Prostate gland (tissue), 2 donors: ENCODE measurements at regions not wholly inside any gene's neighbourhood (a gene's known extent, or its start where the extent isn't known, plus 50 kb on each side); places are given as distances from the start of the nearest gene placed in this dataset.

Experiments used
- DNase-seq: peaks from one replicate; pipeline ENCODE4 v3.0.0-alpha.2; 2019; ENCODE audit warnings: low spot score
- H3K27ac ChIP-seq, 2 donors: fragments of 200-600 bp; sonication (generic); 2 replicates each; pipeline ENCODE4 v1.5.1; 2017 to 2019
- H3K27me3 ChIP-seq: fragments of 200-600 bp; sonication (generic); replicated peaks from 2 replicates; pipeline ENCODE4 v1.5.1; 2019; ENCODE audit not compliant: insufficient read depth
- H3K36me3 ChIP-seq, 2 donors: fragments of 200-600 bp; sonication (generic); 1 replicate in 1 of 2; 2 replicates in 1 of 2; pipeline versions ENCODE4 v1.5.1 to v1.8.1; 2017 to 2019
- H3K4me1 ChIP-seq: fragments of 200-600 bp; sonication (generic); replicated peaks from 2 replicates; pipeline ENCODE4 v1.5.1; 2019
- H3K4me3 ChIP-seq, 2 donors: fragments of 200-600 bp; sonication (generic); 2 replicates each; pipeline ENCODE4 v1.5.1; 2017 to 2019
- H3K9me3 ChIP-seq: fragments of 200-600 bp; sonication (generic); 2 replicates; pipeline ENCODE4 v1.5.1; 2017
- POLR2A ChIP-seq: fragments of 450-650 bp; IDR thresholded peaks from one replicate; pipeline ENCODE4 v1.6.1; 2016; ENCODE audit warnings: antibody characterized with exemption, mild to moderate bottlenecking
- POLR2AphosphoS5 ChIP-seq: sonication (generic); formaldehyde crosslinking; IDR thresholded peaks from one replicate; pipeline ENCODE4 v1.6.1; 2017; ENCODE audit warnings: antibody characterized with exemption
- WGBS: methylation state at CpG from one replicate; pipeline ENCODE4 v1.1.5; 2018; 5-methylcytosine and 5-hydroxymethylcytosine counted together
- intact Hi-C: fragments of 100-400 bp; cut with DNase I; formaldehyde crosslinking; loops from one replicate; pipeline ENCODE4 v1.14.2; 2022
- TF ChIP-seq, protein P1 (sequence below), 4 experiments: fragments of 200-600 bp in 2 of 4; fragments of 450-650 bp in 2 of 4; sonication (generic) in 2 of 4; IDR thresholded peaks; 1 replicate in 3 of 4; 2 replicates in 1 of 4; pipeline ENCODE4 v1.5.1; 2016 to 2019; ENCODE audit warnings: antibody characterized with exemption in 4 of 4, mild to moderate bottlenecking in 2 of 4, moderate library complexity in 2 of 4

- WGBS, result 14% methylated on average over 36 of the region's 36 CpGs
Observed at GRCh38 chr15:47184908-47185801, 532.1 kb upstream of the SEMA6D start.

DNA sequence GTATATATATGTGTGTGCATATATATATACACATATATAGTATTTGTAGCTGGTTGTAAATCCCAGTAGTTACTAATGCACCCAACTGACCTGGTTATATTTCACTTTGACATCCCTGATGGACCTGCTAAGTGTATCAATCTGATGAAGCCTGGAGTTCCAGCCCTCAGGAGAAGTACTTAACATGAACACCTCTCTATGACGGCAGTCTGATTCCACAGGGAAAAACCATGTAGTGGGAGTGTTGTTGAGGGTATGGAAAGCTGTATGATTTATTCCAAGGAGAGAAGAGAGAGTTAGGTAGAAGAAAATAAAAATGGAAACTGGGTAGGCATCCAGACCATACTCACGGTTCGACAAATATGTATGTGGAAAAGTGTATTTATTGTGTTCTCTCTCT lies 531.2 kb upstream of the SEMA6D start:
- WGBS, result 98% methylated on average over 3 of the region's 3 CpGs
- DNase-seq, result no peak
- TF ChIP-seq POLR2AphosphoS5, result no peak
- no peak for TF ChIP-seq POLR2A
- TF ChIP-seq, protein P1, sequence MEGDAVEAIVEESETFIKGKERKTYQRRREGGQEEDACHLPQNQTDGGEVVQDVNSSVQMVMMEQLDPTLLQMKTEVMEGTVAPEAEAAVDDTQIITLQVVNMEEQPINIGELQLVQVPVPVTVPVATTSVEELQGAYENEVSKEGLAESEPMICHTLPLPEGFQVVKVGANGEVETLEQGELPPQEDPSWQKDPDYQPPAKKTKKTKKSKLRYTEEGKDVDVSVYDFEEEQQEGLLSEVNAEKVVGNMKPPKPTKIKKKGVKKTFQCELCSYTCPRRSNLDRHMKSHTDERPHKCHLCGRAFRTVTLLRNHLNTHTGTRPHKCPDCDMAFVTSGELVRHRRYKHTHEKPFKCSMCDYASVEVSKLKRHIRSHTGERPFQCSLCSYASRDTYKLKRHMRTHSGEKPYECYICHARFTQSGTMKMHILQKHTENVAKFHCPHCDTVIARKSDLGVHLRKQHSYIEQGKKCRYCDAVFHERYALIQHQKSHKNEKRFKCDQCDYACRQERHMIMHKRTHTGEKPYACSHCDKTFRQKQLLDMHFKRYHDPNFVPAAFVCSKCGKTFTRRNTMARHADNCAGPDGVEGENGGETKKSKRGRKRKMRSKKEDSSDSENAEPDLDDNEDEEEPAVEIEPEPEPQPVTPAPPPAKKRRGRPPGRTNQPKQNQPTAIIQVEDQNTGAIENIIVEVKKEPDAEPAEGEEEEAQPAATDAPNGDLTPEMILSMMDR (IDR thresholded peaks at IDR 0.05), result no peak
- Histone ChIP-seq H3K4me3 (no peak overlapping the region), H3K36me3 (no peaks in the 10 kb centered on the region), H3K27me3 (peaks cover 2% of the 10 kb centered on the region), H3K27ac (no peak overlapping the region), H3K4me1 (no peaks in the 10 kb centered on the region), H3K9me3 (no peaks in the 10 kb centered on the region)
- intact Hi-C loops, result no loop called here

More at GRCh38 chr15:47184908-47185801, 532.1 kb upstream of the SEMA6D start:
- Histone ChIP-seq H3K36me3 (no peaks in the 10 kb centered on the region), H3K4me3 (peak overlapping the region; percentile 29 to 32), H3K27ac (no peak overlapping the region), H3K27me3 (peaks cover 2% of the 10 kb centered on the region), H3K4me1 (no peaks in the 10 kb centered on the region), H3K9me3 (no peaks in the 10 kb centered on the region)
- TF ChIP-seq, protein P1 (IDR thresholded peaks at IDR 0.05), result no peak
- TF ChIP-seq POLR2AphosphoS5 (no peak), POLR2A (no peak)
- no peak for DNase-seq
- intact Hi-C loops, result no loop called here

DNA sequence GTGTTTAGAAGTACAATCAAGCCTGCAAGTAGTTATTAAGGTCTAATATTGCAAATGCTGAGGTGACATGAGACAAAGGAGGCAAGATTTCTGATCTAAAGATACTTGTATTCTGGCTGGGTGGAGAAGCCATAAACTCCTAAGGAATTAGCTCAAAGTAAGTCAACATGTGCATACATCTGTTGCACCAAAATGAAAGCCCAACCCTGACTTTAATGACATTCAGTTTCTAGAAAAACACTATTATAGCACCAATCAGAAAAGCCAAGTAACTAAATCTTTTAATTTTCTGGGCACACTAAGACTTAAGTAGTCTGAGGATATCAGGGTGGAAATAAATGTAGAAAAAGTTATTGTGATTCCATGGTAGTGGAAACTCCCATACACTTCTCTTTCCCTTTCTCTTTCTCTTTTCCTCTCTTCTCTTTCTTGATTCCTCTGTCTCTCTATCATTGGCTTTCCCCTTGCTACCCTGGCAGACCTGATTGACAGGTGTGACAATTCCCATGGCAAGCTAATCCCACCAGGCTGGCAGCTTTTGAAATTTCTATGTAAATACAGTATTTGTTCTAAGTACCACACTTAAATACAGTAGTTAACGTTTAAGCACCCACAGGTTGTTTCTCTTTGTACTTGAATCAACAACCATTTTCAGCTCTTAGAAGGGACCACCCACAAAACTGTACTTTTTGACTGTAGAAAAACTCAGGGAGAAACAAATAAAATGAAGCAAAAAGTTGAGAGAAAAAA lies 528.4 kb upstream of the SEMA6D start:
- 50% methylated on average over 1 of the region's 1 CpG for WGBS
- Histone ChIP-seq H3K4me1 (no peaks in the 10 kb centered on the region), H3K27me3 (no peaks in the 10 kb centered on the region), H3K36me3 (no peaks in the 10 kb centered on the region), H3K4me3 (no peak overlapping the region), H3K27ac (no peak overlapping the region), H3K9me3 (no peaks in the 10 kb centered on the region)
- intact Hi-C loops, result no loop called here
- TF ChIP-seq POLR2AphosphoS5, result no peak
- TF ChIP-seq, protein P1 (IDR thresholded peaks at IDR 0.05), result no peak
- no peak for TF ChIP-seq POLR2A
- no peak for DNase-seq

GRCh38 chr15:47194718-47195117 lies 522.6 kb upstream of the SEMA6D start:
- H3K27ac ChIP-seq, result no peak overlapping the region
- no peaks in the 10 kb centered on the region for H3K9me3 ChIP-seq
- H3K4me3 ChIP-seq, result no peak overlapping the region
- no peaks in the 10 kb centered on the region for H3K36me3 ChIP-seq
- TF ChIP-seq, protein P1 (IDR thresholded peaks at IDR 0.05), result peak in 2 of 4 experiments; percentile 25 to 30
- no peak for TF ChIP-seq POLR2A
- intact Hi-C loops, result loop anchor here (5.0 to 10.0 kb wide), 3 partner anchors 523 to 1060 kb away; partner anchors contain the start of gene SEMA6D
- 45% methylated on average over 2 of the region's 2 CpGs for WGBS
- H3K27me3 ChIP-seq, result no peaks in the 10 kb centered on the region
- no peak for DNase-seq
- no peaks in the 10 kb centered on the region for H3K4me1 ChIP-seq
